H9 (cell line): ENCODE measurements at regions not wholly inside any gene's neighbourhood (a gene's known extent, or its start where the extent isn't known, plus 50 kb on each side); places are given as distances from the start of the nearest gene placed in this dataset.
"Not testable (repeated sequence)": the region's sequence is repeated elsewhere in the genome, so short reads cannot be mapped to it uniquely, and the experiment has no call there.

Experiments
- DNase-seq: peaks from one replicate; pipeline ENCODE4 v3.0.0-alpha.2; 2017
- H2AFZ ChIP-seq: one replicate; pipeline ENCODE4 v1.6.1; 2013; ENCODE audit warnings: mild to moderate bottlenecking, low read length, control low read depth, moderate library complexity
- H2AK5ac ChIP-seq: 2 replicates; pipeline ENCODE4 v1.6.1; 2013; ENCODE audit warnings: low read length, control low read depth, mixed read lengths; ENCODE audit not compliant: insufficient read length
- H2BK120ac ChIP-seq: one replicate; pipeline ENCODE4 v1.6.1; 2013; ENCODE audit warnings: low read depth, mild to moderate bottlenecking, low read length, control low read depth, inconsistent platforms; ENCODE audit not compliant: poor library complexity, severe bottlenecking
- H2BK12ac ChIP-seq: 2 replicates; pipeline ENCODE4 v1.6.1; 2013; ENCODE audit warnings: low read length, control low read depth, mixed read lengths, low read depth; ENCODE audit not compliant: insufficient read length
- H2BK15ac ChIP-seq: 2 replicates; pipeline ENCODE4 v1.6.1; 2013; ENCODE audit warnings: low read depth, low read length, control low read depth
- H2BK20ac ChIP-seq: one replicate; pipeline ENCODE4 v1.6.1; 2013; ENCODE audit warnings: low read depth, mild to moderate bottlenecking, low read length, control low read depth, inconsistent platforms; ENCODE audit not compliant: poor library complexity, severe bottlenecking
- H2BK5ac ChIP-seq: 2 replicates; pipeline ENCODE4 v1.6.1; 2013; ENCODE audit warnings: low read length, control low read depth, mixed read lengths; ENCODE audit not compliant: insufficient read length
- H3K14ac ChIP-seq: 2 replicates; pipeline ENCODE4 v1.6.1; 2013; ENCODE audit warnings: low read length, control low read depth; ENCODE audit not compliant: insufficient read depth
- H3K18ac ChIP-seq: 2 replicates; pipeline ENCODE4 v1.6.1; 2013; ENCODE audit warnings: low read depth, mild to moderate bottlenecking, mixed read lengths, low read length, control low read depth; ENCODE audit not compliant: insufficient read length
- H3K23ac ChIP-seq: 2 replicates; pipeline ENCODE4 v1.6.1; 2013; ENCODE audit warnings: low read length, control low read depth, mixed read lengths, low read depth; ENCODE audit not compliant: insufficient read length
- H3K23me2 ChIP-seq: 2 replicates; pipeline ENCODE4 v1.6.1; 2013; ENCODE audit warnings: low read depth, mild to moderate bottlenecking, mixed read lengths, low read length, control low read depth; ENCODE audit not compliant: insufficient read length, poor library complexity, severe bottlenecking
- H3K27ac ChIP-seq: 2 replicates; pipeline ENCODE4 v1.5.1; 2013; ENCODE audit warnings: low read length, control low read depth, mixed read lengths, low read depth; ENCODE audit not compliant: insufficient read length
- H3K27me3 ChIP-seq: 2 replicates; pipeline ENCODE4 v1.6.1; 2013; ENCODE audit warnings: low read length, control low read depth, inconsistent platforms; ENCODE audit not compliant: insufficient read depth
- H3K4ac ChIP-seq: 2 replicates; pipeline ENCODE4 v1.6.1; 2013; ENCODE audit warnings: low read depth, mild to moderate bottlenecking, control low read depth, inconsistent platforms, low read length, moderate library complexity
- H3K4me1 ChIP-seq: 2 replicates; pipeline ENCODE4 v1.6.1; 2013; ENCODE audit warnings: low read length, control low read depth, inconsistent platforms; ENCODE audit not compliant: insufficient read depth
- H3K4me2 ChIP-seq: 2 replicates; pipeline ENCODE4 v1.6.1; 2013; ENCODE audit warnings: low read length, control low read depth, mixed read lengths; ENCODE audit not compliant: insufficient read length, insufficient read depth
- H3K56ac ChIP-seq: 2 replicates; pipeline ENCODE4 v1.6.1; 2013; ENCODE audit warnings: low read depth, mild to moderate bottlenecking, mixed read lengths, low read length, control low read depth; ENCODE audit not compliant: insufficient read length
- H3K79me1 ChIP-seq: 2 replicates; pipeline ENCODE4 v1.6.1; 2013; ENCODE audit warnings: low read depth, mild to moderate bottlenecking, moderate library complexity, low read length, control low read depth, inconsistent platforms; ENCODE audit not compliant: insufficient read depth, poor library complexity, severe bottlenecking
- H3K79me2 ChIP-seq: 2 replicates; pipeline ENCODE4 v1.6.1; 2013; ENCODE audit warnings: low read length, control low read depth, inconsistent platforms; ENCODE audit not compliant: insufficient read depth
- H3K9ac ChIP-seq: 2 replicates; pipeline ENCODE4 v1.6.1; 2013; ENCODE audit warnings: low read length, control low read depth, mixed read lengths; ENCODE audit not compliant: insufficient read length; ENCODE audit errors: extremely low read depth
- H3K9me3 ChIP-seq: one replicate; pipeline ENCODE4 v1.6.1; 2013; ENCODE audit warnings: low read depth, low read length, inconsistent platforms; ENCODE audit not compliant: control insufficient read depth
- H3T11ph ChIP-seq: one replicate; pipeline ENCODE4 v1.6.1; 2013; ENCODE audit warnings: mild to moderate bottlenecking, low read length, control low read depth, inconsistent platforms
- H4K20me1 ChIP-seq: one replicate; pipeline ENCODE4 v1.6.1; 2013; ENCODE audit not compliant: control insufficient read depth, insufficient read length, insufficient read depth
- H4K5ac ChIP-seq: 2 replicates; pipeline ENCODE4 v1.6.1; 2013; ENCODE audit warnings: low read depth, mild to moderate bottlenecking, mixed read lengths, low read length, control low read depth; ENCODE audit not compliant: insufficient read length
- H4K8ac ChIP-seq: replicated peaks from 2 replicates; pipeline ENCODE4 v1.6.1; 2013; ENCODE audit warnings: low read length, control low read depth, mixed read lengths, low read depth; ENCODE audit not compliant: insufficient read length
- H4K91ac ChIP-seq: 2 replicates; pipeline ENCODE4 v1.6.1; 2013; ENCODE audit warnings: low read depth, mild to moderate bottlenecking, moderate library complexity, mixed read lengths, low read length, control low read depth; ENCODE audit not compliant: insufficient read length
- H3K27ac Mint-ChIP-seq, 3 experiments: 2 replicates in 2 of 3; 3 replicates in 1 of 3; pipeline ENCODE4 v1.8.0; 2020 to 2021; ENCODE audit warnings: mixed read lengths in 3 of 3, mild to moderate bottlenecking in 1 of 3, moderate library complexity in 1 of 3
- H3K27me3 Mint-ChIP-seq: 2 replicates; pipeline ENCODE4 v1.8.0; 2021; ENCODE audit warnings: low read depth, mild to moderate bottlenecking, moderate library complexity, mixed read lengths
- H3K36me3 Mint-ChIP-seq, 3 experiments: 2 replicates in 2 of 3; 3 replicates in 1 of 3; pipeline ENCODE4 v1.8.0; 2020 to 2021; ENCODE audit warnings: low read depth in 3 of 3, mixed read lengths in 3 of 3; ENCODE audit not compliant: insufficient read depth in 1 of 3
- H3K4me1 Mint-ChIP-seq, 2 experiments: 2 replicates each; pipeline ENCODE4 v1.8.0; 2020; ENCODE audit warnings: mixed read lengths in 2 of 2
- H3K4me3 Mint-ChIP-seq, 2 experiments: 2 replicates in 1 of 2; 3 replicates in 1 of 2; pipeline ENCODE4 v1.8.0; 2020 to 2021; ENCODE audit warnings: mild to moderate bottlenecking in 2 of 2, mixed read lengths in 2 of 2, moderate library complexity in 1 of 2
- H3K9me3 Mint-ChIP-seq, 2 experiments: 2 replicates in 1 of 2; 3 replicates in 1 of 2; pipeline ENCODE4 v1.8.0; 2020; ENCODE audit warnings: mild to moderate bottlenecking in 2 of 2, mixed read lengths in 2 of 2, moderate library complexity in 1 of 2
- CTCF ChIP-seq: fragments of 200-600 bp; sonication (generic); conservative IDR thresholded peaks from 3 replicates; pipeline ENCODE4 v1.8.0; 2021; ENCODE audit warnings: antibody characterized with exemption, mild to moderate bottlenecking
- WGBS: extraction: QIAGEN DNeasy Blood & Tissue Kit; methylation state at CpG from one replicate; pipeline ENCODE4 v1.1.7; 2013; ENCODE audit warnings: missing lambda C conversion rate, low lambda C conversion rate, mixed read lengths; ENCODE audit not compliant: insufficient read length; ENCODE audit errors: extremely low coverage; 5-methylcytosine and 5-hydroxymethylcytosine counted together

- peak overlapping the region; percentile 38 to 96 (median 65); a peak in 6 of 7 replicates for H3K27ac Mint-ChIP-seq
- H3K56ac ChIP-seq, result no peak overlapping the region
- H3K4me2 ChIP-seq, result no peak overlapping the region
- no peak overlapping the region for H2BK120ac ChIP-seq
- H2BK15ac ChIP-seq, result no peak overlapping the region
- H4K5ac ChIP-seq, result no peak overlapping the region
- no peaks in the 10 kb centered on the region for H3K9me3 Mint-ChIP-seq
- H3K4ac ChIP-seq, result no peak overlapping the region
- H2AFZ ChIP-seq, result no peak overlapping the region
- H3K27me3 ChIP-seq, result no peaks in the 10 kb centered on the region
- no peak overlapping the region for H3K18ac ChIP-seq
- H3K27ac ChIP-seq, result no peak overlapping the region
- no peak overlapping the region for H2BK12ac ChIP-seq
- peaks cover 6% of the 10 kb centered on the region; the same call in 1 of the 2 replicates for H3K4me1 ChIP-seq
- no peak overlapping the region for H4K8ac ChIP-seq
- H3K4me1 Mint-ChIP-seq, result peaks cover 61 to 70% of the 10 kb centered on the region in 2 experiments
- peaks cover 2% of the 10 kb centered on the region for H3K27me3 Mint-ChIP-seq
- no peak for TF ChIP-seq CTCF
- H3K23ac ChIP-seq, result no peak overlapping the region
- H3K9ac ChIP-seq, result no peak overlapping the region
- no peaks in the 10 kb centered on the region for H4K20me1 ChIP-seq
- H3K4me3 Mint-ChIP-seq, result peak overlapping the region in 1 of 2 experiments; percentile 31; a peak in 1 of 5 replicates
- H3K79me2 ChIP-seq, result no peaks in the 10 kb centered on the region; the same call in 1 of the 2 replicates
- no peak for DNase-seq
- H3K9me3 ChIP-seq, result no peaks in the 10 kb centered on the region
- H3K36me3 Mint-ChIP-seq, result peaks cover 40 to 64% (median 44%) of the 10 kb centered on the region in 3 experiments
- H4K91ac ChIP-seq, result no peak overlapping the region
- no peak overlapping the region for H2AK5ac ChIP-seq
- H3K79me1 ChIP-seq, result no peaks in the 10 kb centered on the region
- no peak overlapping the region for H3K14ac ChIP-seq
- no peak overlapping the region for H2BK5ac ChIP-seq
- H3K23me2 ChIP-seq, result no peaks in the 10 kb centered on the region
- WGBS, result no CpG with 5 or more reads among the region's 12 CpGs
- no peak overlapping the region for H3T11ph ChIP-seq
- no peak overlapping the region for H2BK20ac ChIP-seq
Observed at GRCh38 chr6:167238694-167239467, 52.2 kb upstream of the UNC93A start.

GRCh38 chr6:167239470-167239869 lies 51.6 kb upstream of the UNC93A start:
- peaks cover 61 to 72% of the 10 kb centered on the region in 2 experiments for H3K4me1 Mint-ChIP-seq
- H4K5ac ChIP-seq, H2AFZ ChIP-seq, H3K23me2 ChIP-seq, H2BK12ac ChIP-seq, H3K79me1 ChIP-seq, H3K27me3 Mint-ChIP-seq, H2BK120ac ChIP-seq, H2BK15ac ChIP-seq, H4K20me1 ChIP-seq, H2BK5ac ChIP-seq, H3K9me3 ChIP-seq, H3K14ac ChIP-seq, H3K27ac ChIP-seq, H3T11ph ChIP-seq, H4K91ac ChIP-seq, H3K23ac ChIP-seq, H3K4me2 ChIP-seq, H2AK5ac ChIP-seq, H3K27me3 ChIP-seq, H2BK20ac ChIP-seq, H3K4me1 ChIP-seq, H3K9me3 Mint-ChIP-seq, DNase-seq, H3K79me2 ChIP-seq, H3K9ac ChIP-seq, H3K18ac ChIP-seq, H3K56ac ChIP-seq, H4K8ac ChIP-seq, H3K4me3 Mint-ChIP-seq, H3K4ac ChIP-seq: not testable (repeated sequence)
- no CpG with 5 or more reads among the region's 2 CpGs for WGBS
- H3K27ac Mint-ChIP-seq, result peak overlapping the region in 1 of 3 experiments; percentile 65; a peak in 1 of 7 replicates
- H3K36me3 Mint-ChIP-seq, result peaks cover 38 to 59% (median 44%) of the 10 kb centered on the region in 3 experiments
